Caco-2 (cell line): ENCODE measurements at regions not wholly inside any gene's neighbourhood (a gene's known extent, or its start where the extent isn't known, plus 50 kb on each side); places are given as distances from the start of the nearest gene placed in this dataset.

ENCODE experiments used
- BruUV-seq: library from RNA; stranded (reverse); fragments of 400-500 nt; replicated peaks from 2 replicates; lab custom pipeline; 2021; lab: Mats Ljungman, UMichigan
- CTCF ChIA-PET: fragments of 300-600 bp; sonication (Branson Sonifier 250); formaldehyde crosslinking; loops from one replicate; lab custom pipeline; 2022; ENCODE audit warnings: antibody characterized with exemption; lab: Charles Lee
- POLR2A ChIA-PET: fragments of 300-600 bp; sonication (Branson Sonifier 250); formaldehyde crosslinking; loops from one replicate; lab custom pipeline; 2022; ENCODE audit warnings: antibody characterized with exemption; lab: Charles Lee
- DNase-seq, 2 experiments: peaks; one replicate each; pipeline versions ENCODE4 v3.0.0 to v3.0.0-alpha.2; 2020 to 2022
- H3K27me3 ChIP-seq: replicated peaks from 2 replicates; pipeline ENCODE4 v1.6.0; 2011; ENCODE audit warnings: low read length; ENCODE audit not compliant: control insufficient read depth, insufficient read depth
- H3K36me3 ChIP-seq: 2 replicates; pipeline ENCODE4 v1.5.1; 2011; ENCODE audit warnings: low read length; ENCODE audit not compliant: control insufficient read depth, insufficient read depth
- H3K4me1 ChIP-seq: fragments of 250-450 bp; sonication (Bioruptor Pico); 2 replicates; pipeline ENCODE4 v1.5.1; 2020; ENCODE audit warnings: mild to moderate bottlenecking
- H3K4me3 ChIP-seq: 2 replicates; pipeline ENCODE4 v1.5.1; 2011; ENCODE audit warnings: low read depth, mild to moderate bottlenecking, control low read depth, low read length
- H3K9me3 ChIP-seq: fragments of 250-450 bp; sonication (Bioruptor Pico); 2 replicates; pipeline ENCODE4 v1.5.1; 2020; ENCODE audit warnings: mild to moderate bottlenecking, moderate library complexity
- H3K27ac Mint-ChIP-seq: one replicate; pipeline ENCODE4 v1.8.0; 2022; ENCODE audit warnings: mixed read lengths; ENCODE audit not compliant: unreplicated experiment
- H3K27me3 Mint-ChIP-seq: one replicate; pipeline ENCODE4 v1.8.0; 2022; ENCODE audit warnings: mixed read lengths; ENCODE audit not compliant: insufficient read depth, unreplicated experiment
- H3K36me3 Mint-ChIP-seq: one replicate; pipeline ENCODE4 v1.8.0; 2022; ENCODE audit warnings: mild to moderate bottlenecking, mixed read lengths; ENCODE audit not compliant: insufficient read depth, unreplicated experiment
- H3K4me1 Mint-ChIP-seq: one replicate; pipeline ENCODE4 v1.8.0; 2022; ENCODE audit warnings: low read depth, mixed read lengths; ENCODE audit not compliant: unreplicated experiment
- H3K4me3 Mint-ChIP-seq: one replicate; pipeline ENCODE4 v1.8.0; 2022; ENCODE audit warnings: mild to moderate bottlenecking, moderate library complexity, mixed read lengths; ENCODE audit not compliant: unreplicated experiment
- H3K9me3 Mint-ChIP-seq: one replicate; pipeline ENCODE4 v1.8.0; 2022; ENCODE audit warnings: mixed read lengths; ENCODE audit not compliant: unreplicated experiment
- CTCF ChIP-seq, 2 experiments: fragments of 200-600 bp in 1 of 2; IDR thresholded peaks; 1 replicate in 1 of 2; 2 replicates in 1 of 2; pipeline versions ENCODE4 v1.5.1 to v1.8.0; 2011 to 2022; ENCODE audit warnings: antibody characterized with exemption in 1 of 2, control low read depth in 1 of 2, inconsistent platforms in 1 of 2, low read depth in 1 of 2, low read length in 1 of 2, mild to moderate bottlenecking in 1 of 2, moderate library complexity in 1 of 2; ENCODE audit not compliant: insufficient read depth in 1 of 2, severe bottlenecking in 1 of 2, unreplicated experiment in 1 of 2
- intact Hi-C: fragments of 100-400 bp; cut with micrococcal nuclease; formaldehyde crosslinking; loops from one replicate; pipeline ENCODE4 v1.10.0; 2022; ENCODE audit not compliant: unreplicated experiment

- Mint-ChIP-seq H3K4me1 (no peaks in the 10 kb centered on the region), H3K36me3 (no peaks in the 10 kb centered on the region)
Measured at GRCh38 chr3:84637272-84637671, 321.5 kb upstream of the CADM2 start.

GRCh38 chr3:84666468-84666867 lies 292.3 kb upstream of the CADM2 start:
- TF ChIP-seq CTCF (IDR thresholded peaks at IDR 0.05; ENCODE audit: insufficient read depth in 1 of 2, low read depth in 1 of 2, low read length in 1 of 2, severe bottlenecking in 1 of 2, unreplicated experiment in 1 of 2), result no peak
- POLR2A ChIA-PET, result no interaction called here
- Histone ChIP-seq H3K4me3 (no peak overlapping the region), H3K36me3 (no peaks in the 10 kb centered on the region), H3K9me3 (no peaks in the 10 kb centered on the region), H3K4me1 (no peaks in the 10 kb centered on the region), H3K27me3 (no peaks in the 10 kb centered on the region)
- no peak for DNase-seq
- no peak overlapping the region for H3K4me3 Mint-ChIP-seq
- H3K27ac Mint-ChIP-seq, result no peak overlapping the region
- H3K36me3 Mint-ChIP-seq, result no peaks in the 10 kb centered on the region
- intact Hi-C loops, result no loop called here
- H3K9me3 Mint-ChIP-seq, result no peaks in the 10 kb centered on the region
- CTCF ChIA-PET, result no interaction called here
- no peaks in the 10 kb centered on the region for H3K4me1 Mint-ChIP-seq
- no TSS peak for BruUV-seq
- no peaks in the 10 kb centered on the region for H3K27me3 Mint-ChIP-seq

More at GRCh38 chr3:84637272-84637671, 321.5 kb upstream of the CADM2 start:
- intact Hi-C loops, result no loop called here
- no peaks in the 10 kb centered on the region for H3K4me1 ChIP-seq
- no TSS peak for BruUV-seq
- no peaks in the 10 kb centered on the region for H3K36me3 ChIP-seq
- H3K4me3 Mint-ChIP-seq, result no peak overlapping the region
- H3K27me3 ChIP-seq, result no peaks in the 10 kb centered on the region
- H3K4me3 ChIP-seq, result no peak overlapping the region
- H3K27me3 Mint-ChIP-seq, result no peaks in the 10 kb centered on the region
- no peak overlapping the region for H3K27ac Mint-ChIP-seq
- ChIA-PET CTCF (no interaction called here), POLR2A (no interaction called here)
- no peaks in the 10 kb centered on the region for H3K9me3 ChIP-seq
- H3K9me3 Mint-ChIP-seq, result no peaks in the 10 kb centered on the region
- no peak for TF ChIP-seq CTCF (IDR thresholded peaks at IDR 0.05; ENCODE audit: insufficient read depth in 1 of 2, low read depth in 1 of 2, low read length in 1 of 2, severe bottlenecking in 1 of 2, unreplicated experiment in 1 of 2)
- DNase-seq, result no peak

- TF ChIP-seq CTCF (IDR thresholded peaks at IDR 0.05; ENCODE audit: insufficient read depth in 1 of 2, low read depth in 1 of 2, low read length in 1 of 2, severe bottlenecking in 1 of 2, unreplicated experiment in 1 of 2), result no peak
- no peaks in the 10 kb centered on the region for H3K9me3 ChIP-seq
- intact Hi-C loops, result no loop called here
- ChIA-PET CTCF (no interaction called here), POLR2A (no interaction called here)
- Mint-ChIP-seq H3K27me3 (no peaks in the 10 kb centered on the region), H3K36me3 (no peaks in the 10 kb centered on the region), H3K4me1 (no peaks in the 10 kb centered on the region), H3K9me3 (no peaks in the 10 kb centered on the region), H3K27ac (no peak overlapping the region), H3K4me3 (no peak overlapping the region)
- DNase-seq, result no peak
- no peaks in the 10 kb centered on the region for H3K27me3 ChIP-seq
- BruUV-seq, result no TSS peak
- H3K36me3 ChIP-seq, result no peaks in the 10 kb centered on the region
- H3K4me1 ChIP-seq, result no peaks in the 10 kb centered on the region
- no peak overlapping the region for H3K4me3 ChIP-seq
Measured at GRCh38 chr3:84679211-84679610, 279.6 kb upstream of the CADM2 start.
